Stomach (tissue), 4 donors: ENCODE measurements at regions not wholly inside any gene's neighbourhood (a gene's known extent, or its start where the extent isn't known, plus 50 kb on each side); places are given as distances from the start of the nearest gene placed in this dataset.

Experiments
- CTCF ChIP-seq, 7 experiments: fragments of 450-650 bp in 4 of 7; fragments of 200-600 bp in 3 of 7; sonication (generic) in 3 of 7; IDR thresholded peaks; one replicate each; pipeline ENCODE4 v1.5.1; 2016 to 2019; ENCODE audit warnings: antibody characterized with exemption in 7 of 7, control low read depth in 2 of 7, mild to moderate bottlenecking in 1 of 7
- EP300 ChIP-seq: sonication (generic); formaldehyde crosslinking; IDR thresholded peaks from one replicate; pipeline ENCODE4 v1.6.1; 2017; ENCODE audit warnings: antibody characterized with exemption
- POLR2A ChIP-seq, 4 donors: fragments of 450-650 bp; IDR thresholded peaks; one replicate each; pipeline ENCODE4 v1.6.1; 2016; ENCODE audit warnings: antibody characterized with exemption in 4 of 4, control low read depth in 2 of 4, mild to moderate bottlenecking in 1 of 4, moderate library complexity in 1 of 4

DNA sequence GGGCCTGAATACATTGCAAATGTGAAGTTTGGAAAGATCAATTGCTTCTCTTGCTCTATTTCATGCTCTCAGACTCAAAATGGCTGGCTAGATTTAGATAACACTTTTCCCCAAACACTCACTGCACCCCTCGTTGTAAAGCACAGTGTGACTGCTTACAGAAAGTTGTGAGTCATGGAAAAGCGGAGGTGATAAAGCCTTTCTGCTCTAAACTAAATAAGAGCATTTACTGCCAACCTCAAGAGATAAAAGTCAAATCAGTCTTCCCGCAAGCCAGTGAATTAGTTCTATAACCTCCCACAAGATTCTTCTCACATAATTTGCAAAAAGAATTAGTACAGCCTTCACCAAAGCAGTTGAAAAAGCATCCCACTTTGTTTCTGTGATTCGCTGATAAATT, 168.7 kb downstream of the WT1 start:
- TF ChIP-seq CTCF (IDR thresholded peaks at IDR 0.05) (no peak), POLR2A (IDR thresholded peaks at IDR 0.05) (no peak), EP300 (no peak)
